KMS-11 (cell line): ENCODE measurements at regions not wholly inside any gene's neighbourhood (a gene's known extent, or its start where the extent isn't known, plus 50 kb on each side); places are given as distances from the start of the nearest gene placed in this dataset.

Experiments
- H2AFZ ChIP-seq: fragments of 200-600 bp; sonication (generic); 2 replicates; pipeline ENCODE4 v1.6.1; 2016; ENCODE audit warnings: antibody characterized with exemption, mixed run types, low read depth
- H3K27ac ChIP-seq: fragments of 200-600 bp; sonication (generic); 2 replicates; pipeline ENCODE4 v1.6.1; 2016; ENCODE audit warnings: mild to moderate bottlenecking, mixed run types
- H3K27me3 ChIP-seq: fragments of 200-600 bp; sonication (generic); 2 replicates; pipeline ENCODE4 v1.6.1; 2017; ENCODE audit warnings: mild to moderate bottlenecking, low read depth, mixed run types, moderate library complexity; ENCODE audit not compliant: insufficient read depth
- H3K36me3 ChIP-seq: fragments of 200-600 bp; sonication (generic); 2 replicates; pipeline ENCODE4 v1.6.1; 2017; ENCODE audit warnings: mild to moderate bottlenecking, mixed run types; ENCODE audit not compliant: insufficient read depth
- H3K4me1 ChIP-seq: fragments of 200-600 bp; sonication (generic); 2 replicates; pipeline ENCODE4 v1.6.1; 2016; ENCODE audit warnings: mild to moderate bottlenecking, low read depth, mixed run types; ENCODE audit not compliant: poor library complexity, severe bottlenecking
- H3K4me2 ChIP-seq: fragments of 200-600 bp; sonication (generic); 2 replicates; pipeline ENCODE4 v1.7.0; 2016; ENCODE audit warnings: mild to moderate bottlenecking, mixed run types
- H3K4me3 ChIP-seq: fragments of 200-600 bp; sonication (generic); IDR thresholded peaks from 2 replicates; pipeline ENCODE4 v1.6.1; 2017; ENCODE audit warnings: low read depth, low read length, mixed read lengths; ENCODE audit not compliant: insufficient read depth
- H3K79me2 ChIP-seq: fragments of 200-600 bp; sonication (generic); 2 replicates; pipeline ENCODE4 v1.6.1; 2016; ENCODE audit warnings: low read depth, mixed run types; ENCODE audit not compliant: insufficient read depth
- H3K9ac ChIP-seq: fragments of 200-600 bp; sonication (generic); 2 replicates; pipeline ENCODE4 v1.6.1; 2016; ENCODE audit warnings: mild to moderate bottlenecking, mixed run types
- H4K20me1 ChIP-seq: fragments of 200-600 bp; sonication (generic); 2 replicates; pipeline ENCODE4 v1.6.1; 2016; ENCODE audit warnings: mild to moderate bottlenecking, mixed run types; ENCODE audit not compliant: insufficient read depth
- CTCF ChIP-seq: fragments of 200-600 bp; sonication (generic); conservative IDR thresholded peaks from 2 replicates; pipeline ENCODE4 v1.6.1; 2017; ENCODE audit warnings: low read depth, mild to moderate bottlenecking, antibody characterized with exemption, low read length, moderate library complexity, mixed read lengths

GRCh38 chr12:114767084-114767760, 83.2 kb upstream of the TBX3 start:
- H3K4me1 ChIP-seq = no peaks in the 10 kb centered on the region
- H3K79me2 ChIP-seq = no peaks in the 10 kb centered on the region
- no peak overlapping the region for H3K4me3 ChIP-seq
- no peak overlapping the region for H3K27ac ChIP-seq
- H3K36me3 ChIP-seq = no peaks in the 10 kb centered on the region
- H3K4me2 ChIP-seq = no peak overlapping the region
- no peak for TF ChIP-seq CTCF
- H4K20me1 ChIP-seq = no peaks in the 10 kb centered on the region
- no peaks in the 10 kb centered on the region for H3K27me3 ChIP-seq
- H2AFZ ChIP-seq = no peak overlapping the region
- no peak overlapping the region for H3K9ac ChIP-seq

GRCh38 chr12:114765960-114766691, 82.2 kb upstream of the TBX3 start:
- no peaks in the 10 kb centered on the region for H3K4me1 ChIP-seq
- H3K27me3 ChIP-seq = no peaks in the 10 kb centered on the region
- no peaks in the 10 kb centered on the region for H3K79me2 ChIP-seq
- H4K20me1 ChIP-seq = no peaks in the 10 kb centered on the region
- H3K36me3 ChIP-seq = no peaks in the 10 kb centered on the region
- H3K9ac ChIP-seq = no peak overlapping the region
- no peak for TF ChIP-seq CTCF
- H2AFZ ChIP-seq = no peak overlapping the region
- no peak overlapping the region for H3K4me2 ChIP-seq
- H3K27ac ChIP-seq = no peak overlapping the region
- H3K4me3 ChIP-seq = no peak overlapping the region

GRCh38 chr12:114764510-114764909, 80.5 kb upstream of the TBX3 start:
- Histone ChIP-seq H3K79me2 (no peaks in the 10 kb centered on the region), H3K9ac (no peak overlapping the region), H3K4me3 (no peak overlapping the region), H3K27me3 (no peaks in the 10 kb centered on the region), H3K4me2 (no peak overlapping the region), H3K27ac (no peak overlapping the region), H2AFZ (no peak overlapping the region), H4K20me1 (no peaks in the 10 kb centered on the region), H3K36me3 (no peaks in the 10 kb centered on the region), H3K4me1 (no peaks in the 10 kb centered on the region)
- no peak for TF ChIP-seq CTCF

- H4K20me1 ChIP-seq = no peaks in the 10 kb centered on the region
- TF ChIP-seq CTCF = no peak
- H3K9ac ChIP-seq = no peak overlapping the region
- H3K36me3 ChIP-seq = no peaks in the 10 kb centered on the region
- H3K4me2 ChIP-seq = no peak overlapping the region
- no peaks in the 10 kb centered on the region for H3K79me2 ChIP-seq
- no peak overlapping the region for H2AFZ ChIP-seq
- H3K27me3 ChIP-seq = no peaks in the 10 kb centered on the region
- no peak overlapping the region for H3K4me3 ChIP-seq
- no peak overlapping the region for H3K27ac ChIP-seq
- H3K4me1 ChIP-seq = no peaks in the 10 kb centered on the region
Observed at GRCh38 chr12:114762490-114763110, 78.6 kb upstream of the TBX3 start.
